ENCODE measurements at regions not wholly inside any gene's neighbourhood (a gene's known extent, or its start where the extent isn't known, plus 50 kb on each side); places are given as distances from the start of the nearest gene placed in this dataset.

GRCh38 chr10:108691126-108691525 lies 1232.2 kb downstream of the XPNPEP1 start:
- ATAC-seq (no peak), DNase-seq (ENCODE audit: low read depth, low spot score) (no peak)
- RAD21 ChIA-PET (ENCODE audit: low non-redundant PET in 1 of 2, low total read pairs in 2 of 2, uncharacterized antibody in 2 of 2, unreplicated experiment in 2 of 2), result no interaction called here
- CTCF ChIA-PET, result no interaction called here
- Histone ChIP-seq H3K9me3 (ENCODE audit: control insufficient read depth in 1 of 2, insufficient read depth in 1 of 2, low read depth in 1 of 2, low read length in 2 of 2) (peaks cover 38 to 44% of the 10 kb centered on the region in 2 experiments; a peak in 2 of 4 replicates), H4K20me1 (ENCODE audit: insufficient read depth) (no peaks in the 10 kb centered on the region), H3K4me3 (replicated peaks in 1 of 2; ENCODE audit: low read depth in 1 of 2, low read length in 2 of 2) (no peak overlapping the region), H3K27me3 (ENCODE audit: insufficient read depth, low read length) (no peaks in the 10 kb centered on the region), H2AFZ (ENCODE audit: low read depth, low read length, poor library complexity, severe bottlenecking) (no peak overlapping the region), H3K79me2 (ENCODE audit: insufficient read depth, low read length) (no peaks in the 10 kb centered on the region), H3K9me2 (ENCODE audit: insufficient read depth) (no peaks in the 10 kb centered on the region), H3K36me3 (ENCODE audit: control insufficient read depth in 1 of 2, insufficient read depth in 2 of 2, low read length in 2 of 2) (no peaks in the 10 kb centered on the region), H3K27ac (ENCODE audit: low read depth, low read length) (no peak overlapping the region), H3K9ac (ENCODE audit: low read length) (no peak overlapping the region), H3K4me1 (ENCODE audit: control insufficient read depth in 1 of 2, insufficient read depth in 2 of 2, low read length in 2 of 2) (no peaks in the 10 kb centered on the region), H3K4me2 (ENCODE audit: low read length) (no peak overlapping the region)
- intact Hi-C loops (cut with micrococcal nuclease), result no loop called here
- POLR2A ChIA-PET, result no interaction called here
- TF ChIP-seq SIN3A (IDR thresholded peaks at IDR 0.05; ENCODE audit: low read depth) (no peak), CBX3 (IDR thresholded peaks at IDR 0.05; ENCODE audit: low read depth) (no peak), RAD21 (IDR thresholded peaks at IDR 0.05; ENCODE audit: low read depth) (no peak), POLR2AphosphoS5 (IDR thresholded peaks at IDR 0.05; ENCODE audit: low read depth, low read length) (no peak), ELF1 (IDR thresholded peaks at IDR 0.05; ENCODE audit: borderline replicate concordance, low read depth) (no peak), ZFX (IDR thresholded peaks at IDR 0.05) (no peak), YY1 (IDR thresholded peaks at IDR 0.05; ENCODE audit: extremely low read depth, insufficient replicate concordance, low read depth, low read length) (no peak), SP1 (IDR thresholded peaks at IDR 0.05; ENCODE audit: low read depth) (no peak), JUND (IDR thresholded peaks at IDR 0.05) (no peak), EZH2 (IDR thresholded peaks at IDR 0.05) (no peak), FOSL1 (IDR thresholded peaks at IDR 0.05; ENCODE audit: low read depth) (no peak), CEBPB (IDR thresholded peaks at IDR 0.05; ENCODE audit: low read depth) (no peak), EGR1 (IDR thresholded peaks at IDR 0.05; ENCODE audit: low read depth) (no peak), EZH2phosphoT487 (IDR thresholded peaks at IDR 0.05; ENCODE audit: borderline replicate concordance) (no peak)
- no TSS peak for BruUV-seq (replicated peaks)

GRCh38 chr10:108690530-108690929 lies 1232.8 kb downstream of the XPNPEP1 start:
- Histone ChIP-seq H3K9me2 (ENCODE audit: insufficient read depth) (no peaks in the 10 kb centered on the region), H3K9me3 (ENCODE audit: control insufficient read depth in 1 of 2, insufficient read depth in 1 of 2, low read depth in 1 of 2, low read length in 2 of 2) (peaks cover 39 to 42% of the 10 kb centered on the region in 2 experiments; a peak in 3 of 4 replicates), H3K4me1 (ENCODE audit: control insufficient read depth in 1 of 2, insufficient read depth in 2 of 2, low read length in 2 of 2) (no peaks in the 10 kb centered on the region), H2AFZ (ENCODE audit: low read depth, low read length, poor library complexity, severe bottlenecking) (no peak overlapping the region), H3K4me3 (replicated peaks in 1 of 2; ENCODE audit: low read depth in 1 of 2, low read length in 2 of 2) (no peak overlapping the region), H4K20me1 (ENCODE audit: insufficient read depth) (no peaks in the 10 kb centered on the region), H3K27ac (ENCODE audit: low read depth, low read length) (no peak overlapping the region), H3K36me3 (ENCODE audit: control insufficient read depth in 1 of 2, insufficient read depth in 2 of 2, low read length in 2 of 2) (no peaks in the 10 kb centered on the region), H3K27me3 (ENCODE audit: insufficient read depth, low read length) (no peaks in the 10 kb centered on the region), H3K4me2 (ENCODE audit: low read length) (no peak overlapping the region), H3K79me2 (ENCODE audit: insufficient read depth, low read length) (no peaks in the 10 kb centered on the region), H3K9ac (ENCODE audit: low read length) (no peak overlapping the region)
- BruUV-seq (replicated peaks), result no TSS peak
- intact Hi-C loops (cut with micrococcal nuclease), result no loop called here
- ChIA-PET CTCF (no interaction called here), POLR2A (no interaction called here), RAD21 (ENCODE audit: low non-redundant PET in 1 of 2, low total read pairs in 2 of 2, uncharacterized antibody in 2 of 2, unreplicated experiment in 2 of 2) (no interaction called here)
- ATAC-seq (no peak), DNase-seq (ENCODE audit: low read depth, low spot score) (no peak)
- TF ChIP-seq EZH2 (IDR thresholded peaks at IDR 0.05), result no peak
- no peak for TF ChIP-seq SIN3A (IDR thresholded peaks at IDR 0.05; ENCODE audit: low read depth)
- no peak for TF ChIP-seq RAD21 (IDR thresholded peaks at IDR 0.05; ENCODE audit: low read depth)
- TF ChIP-seq CTCF (IDR thresholded peaks at IDR 0.05 in 2 of 3, conservative IDR thresholded peaks at IDR 0.05 in 1 of 3; ENCODE audit: borderline replicate concordance in 1 of 3, insufficient read depth in 1 of 3, low read depth in 2 of 3, low read length in 2 of 3), result no peak
- TF ChIP-seq SRF (IDR thresholded peaks at IDR 0.05; ENCODE audit: low read depth), result no peak
- no peak for TF ChIP-seq ZFX (IDR thresholded peaks at IDR 0.05)
- no peak for TF ChIP-seq TCF7L2 (IDR thresholded peaks at IDR 0.05; ENCODE audit: borderline replicate concordance, extremely low read depth, insufficient read depth, insufficient read length)
- no peak for TF ChIP-seq JUND (IDR thresholded peaks at IDR 0.05)
- TF ChIP-seq REST (IDR thresholded peaks at IDR 0.05; ENCODE audit: low read depth), result no peak
- no peak for TF ChIP-seq YY1 (IDR thresholded peaks at IDR 0.05; ENCODE audit: extremely low read depth, insufficient replicate concordance, low read depth, low read length)
- no peak for TF ChIP-seq ELF1 (IDR thresholded peaks at IDR 0.05; ENCODE audit: borderline replicate concordance, low read depth)

All from HCT116 (cell line).